ENCODE measurements at regions not wholly inside any gene's neighbourhood (a gene's known extent, or its start where the extent isn't known, plus 50 kb on each side); places are given as distances from the start of the nearest gene placed in this dataset.

DNA sequence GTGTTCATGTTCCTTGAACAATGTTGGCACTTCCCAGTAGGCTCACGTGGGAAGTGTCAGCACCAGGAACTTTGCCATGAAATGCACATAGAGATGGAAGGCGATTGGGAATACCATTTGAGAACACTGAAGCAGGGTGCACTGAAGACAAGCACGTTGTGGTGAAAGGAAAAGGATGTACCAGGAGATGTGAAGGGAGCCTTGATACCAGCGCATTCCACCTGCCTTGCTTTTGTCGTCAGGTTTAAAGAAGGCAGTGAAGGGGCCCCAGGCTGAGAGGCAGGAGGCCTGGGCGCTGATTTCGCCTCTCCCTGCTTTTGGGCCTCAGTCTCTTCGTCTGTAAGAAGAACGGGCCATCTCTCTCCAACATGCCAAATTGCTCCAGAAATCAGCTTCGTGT, 194.5 kb upstream of the HES1 start:
- Histone ChIP-seq H2AFZ (ENCODE audit: low read length) (no peak overlapping the region), H3K23ac (ENCODE audit: insufficient read length, low read depth, low read length) (no peak overlapping the region), H3K27ac (ENCODE audit: insufficient read length, low read depth, low read length) (no peak overlapping the region), H2BK12ac (ENCODE audit: insufficient read length, low read depth, low read length) (no peak overlapping the region), H3K9ac (ENCODE audit: extremely low read depth, insufficient read length, low read length) (no peak overlapping the region), H3K9me3 (ENCODE audit: control insufficient read depth, low read depth, low read length) (no peaks in the 10 kb centered on the region), H2BK5ac (ENCODE audit: insufficient read length, low read length) (no peak overlapping the region), H3K56ac (ENCODE audit: insufficient read length, low read depth, low read length) (no peak overlapping the region), H3K14ac (ENCODE audit: insufficient read depth, low read length) (no peak overlapping the region), H3K23me2 (ENCODE audit: insufficient read length, low read depth, low read length, poor library complexity, severe bottlenecking) (peaks cover 3% of the 10 kb centered on the region), H4K20me1 (ENCODE audit: control insufficient read depth, insufficient read depth, insufficient read length) (no peaks in the 10 kb centered on the region), H3K27me3 (ENCODE audit: insufficient read depth, low read length) (peaks cover 5% of the 10 kb centered on the region), H3K4me2 (ENCODE audit: insufficient read depth, insufficient read length, low read length) (no peak overlapping the region), H4K8ac (replicated peaks; ENCODE audit: insufficient read length, low read depth, low read length) (no peak overlapping the region), H3K4ac (ENCODE audit: low read depth, low read length) (no peak overlapping the region), H3K18ac (ENCODE audit: insufficient read length, low read depth, low read length) (no peak overlapping the region), H4K5ac (ENCODE audit: insufficient read length, low read depth, low read length) (no peak overlapping the region), H3T11ph (ENCODE audit: low read length) (no peak overlapping the region), H4K91ac (ENCODE audit: insufficient read length, low read depth, low read length) (no peak overlapping the region), H2BK15ac (ENCODE audit: low read depth, low read length) (no peak overlapping the region), H2AK5ac (ENCODE audit: insufficient read length, low read length) (no peak overlapping the region), H2BK20ac (ENCODE audit: low read depth, low read length, poor library complexity, severe bottlenecking) (no peak overlapping the region), H3K4me1 (ENCODE audit: insufficient read depth, low read length) (peaks cover 33% of the 10 kb centered on the region), H3K79me1 (ENCODE audit: insufficient read depth, low read depth, low read length, poor library complexity, severe bottlenecking) (no peaks in the 10 kb centered on the region), H2BK120ac (ENCODE audit: low read depth, low read length, poor library complexity, severe bottlenecking) (no peak overlapping the region), H3K79me2 (ENCODE audit: insufficient read depth, low read length) (0 out of 2 replicates have a peak, but pooled peaks cover 2% of the 10 kb centered on the region)
- DNase-seq: no peak
- WGBS (ENCODE audit: extremely low coverage, insufficient read length, low lambda C conversion rate): no CpG with 5 or more reads among the region's 10 CpGs
- Mint-ChIP-seq H3K9me3 (no peaks in the 10 kb centered on the region), H3K27ac (no peak overlapping the region), H3K27me3 (ENCODE audit: low read depth) (peaks cover 44% of the 10 kb centered on the region), H3K36me3 (ENCODE audit: insufficient read depth in 1 of 3, low read depth in 3 of 3) (no peaks in the 10 kb centered on the region), H3K4me1 (peaks cover 71 to 82% of the 10 kb centered on the region in 2 experiments), H3K4me3 (no peak overlapping the region)
- TF ChIP-seq, protein P1, sequence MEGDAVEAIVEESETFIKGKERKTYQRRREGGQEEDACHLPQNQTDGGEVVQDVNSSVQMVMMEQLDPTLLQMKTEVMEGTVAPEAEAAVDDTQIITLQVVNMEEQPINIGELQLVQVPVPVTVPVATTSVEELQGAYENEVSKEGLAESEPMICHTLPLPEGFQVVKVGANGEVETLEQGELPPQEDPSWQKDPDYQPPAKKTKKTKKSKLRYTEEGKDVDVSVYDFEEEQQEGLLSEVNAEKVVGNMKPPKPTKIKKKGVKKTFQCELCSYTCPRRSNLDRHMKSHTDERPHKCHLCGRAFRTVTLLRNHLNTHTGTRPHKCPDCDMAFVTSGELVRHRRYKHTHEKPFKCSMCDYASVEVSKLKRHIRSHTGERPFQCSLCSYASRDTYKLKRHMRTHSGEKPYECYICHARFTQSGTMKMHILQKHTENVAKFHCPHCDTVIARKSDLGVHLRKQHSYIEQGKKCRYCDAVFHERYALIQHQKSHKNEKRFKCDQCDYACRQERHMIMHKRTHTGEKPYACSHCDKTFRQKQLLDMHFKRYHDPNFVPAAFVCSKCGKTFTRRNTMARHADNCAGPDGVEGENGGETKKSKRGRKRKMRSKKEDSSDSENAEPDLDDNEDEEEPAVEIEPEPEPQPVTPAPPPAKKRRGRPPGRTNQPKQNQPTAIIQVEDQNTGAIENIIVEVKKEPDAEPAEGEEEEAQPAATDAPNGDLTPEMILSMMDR (conservative IDR thresholded peaks at IDR 0.05): no peak

Data from H9 (cell line).